H9 (cell line): ENCODE measurements at regions not wholly inside any gene's neighbourhood (a gene's known extent, or its start where the extent isn't known, plus 50 kb on each side); places are given as distances from the start of the nearest gene placed in this dataset.

Experiments used
- DNase-seq: peaks from one replicate; pipeline ENCODE4 v3.0.0-alpha.2; 2017
- H2AFZ ChIP-seq: one replicate; pipeline ENCODE4 v1.6.1; 2013; ENCODE audit warnings: mild to moderate bottlenecking, low read length, control low read depth, moderate library complexity
- H2AK5ac ChIP-seq: 2 replicates; pipeline ENCODE4 v1.6.1; 2013; ENCODE audit warnings: low read length, control low read depth, mixed read lengths; ENCODE audit not compliant: insufficient read length
- H2BK120ac ChIP-seq: one replicate; pipeline ENCODE4 v1.6.1; 2013; ENCODE audit warnings: low read depth, mild to moderate bottlenecking, low read length, control low read depth, inconsistent platforms; ENCODE audit not compliant: poor library complexity, severe bottlenecking
- H2BK12ac ChIP-seq: 2 replicates; pipeline ENCODE4 v1.6.1; 2013; ENCODE audit warnings: low read length, control low read depth, mixed read lengths, low read depth; ENCODE audit not compliant: insufficient read length
- H2BK15ac ChIP-seq: 2 replicates; pipeline ENCODE4 v1.6.1; 2013; ENCODE audit warnings: low read depth, low read length, control low read depth
- H2BK20ac ChIP-seq: one replicate; pipeline ENCODE4 v1.6.1; 2013; ENCODE audit warnings: low read depth, mild to moderate bottlenecking, low read length, control low read depth, inconsistent platforms; ENCODE audit not compliant: poor library complexity, severe bottlenecking
- H2BK5ac ChIP-seq: 2 replicates; pipeline ENCODE4 v1.6.1; 2013; ENCODE audit warnings: low read length, control low read depth, mixed read lengths; ENCODE audit not compliant: insufficient read length
- H3K14ac ChIP-seq: 2 replicates; pipeline ENCODE4 v1.6.1; 2013; ENCODE audit warnings: low read length, control low read depth; ENCODE audit not compliant: insufficient read depth
- H3K18ac ChIP-seq: 2 replicates; pipeline ENCODE4 v1.6.1; 2013; ENCODE audit warnings: low read depth, mild to moderate bottlenecking, mixed read lengths, low read length, control low read depth; ENCODE audit not compliant: insufficient read length
- H3K23ac ChIP-seq: 2 replicates; pipeline ENCODE4 v1.6.1; 2013; ENCODE audit warnings: low read length, control low read depth, mixed read lengths, low read depth; ENCODE audit not compliant: insufficient read length
- H3K23me2 ChIP-seq: 2 replicates; pipeline ENCODE4 v1.6.1; 2013; ENCODE audit warnings: low read depth, mild to moderate bottlenecking, mixed read lengths, low read length, control low read depth; ENCODE audit not compliant: insufficient read length, poor library complexity, severe bottlenecking
- H3K27ac ChIP-seq: 2 replicates; pipeline ENCODE4 v1.5.1; 2013; ENCODE audit warnings: low read length, control low read depth, mixed read lengths, low read depth; ENCODE audit not compliant: insufficient read length
- H3K27me3 ChIP-seq: 2 replicates; pipeline ENCODE4 v1.6.1; 2013; ENCODE audit warnings: low read length, control low read depth, inconsistent platforms; ENCODE audit not compliant: insufficient read depth
- H3K4ac ChIP-seq: 2 replicates; pipeline ENCODE4 v1.6.1; 2013; ENCODE audit warnings: low read depth, mild to moderate bottlenecking, control low read depth, inconsistent platforms, low read length, moderate library complexity
- H3K4me1 ChIP-seq: 2 replicates; pipeline ENCODE4 v1.6.1; 2013; ENCODE audit warnings: low read length, control low read depth, inconsistent platforms; ENCODE audit not compliant: insufficient read depth
- H3K4me2 ChIP-seq: 2 replicates; pipeline ENCODE4 v1.6.1; 2013; ENCODE audit warnings: low read length, control low read depth, mixed read lengths; ENCODE audit not compliant: insufficient read length, insufficient read depth
- H3K56ac ChIP-seq: 2 replicates; pipeline ENCODE4 v1.6.1; 2013; ENCODE audit warnings: low read depth, mild to moderate bottlenecking, mixed read lengths, low read length, control low read depth; ENCODE audit not compliant: insufficient read length
- H3K79me1 ChIP-seq: 2 replicates; pipeline ENCODE4 v1.6.1; 2013; ENCODE audit warnings: low read depth, mild to moderate bottlenecking, moderate library complexity, low read length, control low read depth, inconsistent platforms; ENCODE audit not compliant: insufficient read depth, poor library complexity, severe bottlenecking
- H3K79me2 ChIP-seq: 2 replicates; pipeline ENCODE4 v1.6.1; 2013; ENCODE audit warnings: low read length, control low read depth, inconsistent platforms; ENCODE audit not compliant: insufficient read depth
- H3K9ac ChIP-seq: 2 replicates; pipeline ENCODE4 v1.6.1; 2013; ENCODE audit warnings: low read length, control low read depth, mixed read lengths; ENCODE audit not compliant: insufficient read length; ENCODE audit errors: extremely low read depth
- H3K9me3 ChIP-seq: one replicate; pipeline ENCODE4 v1.6.1; 2013; ENCODE audit warnings: low read depth, low read length, inconsistent platforms; ENCODE audit not compliant: control insufficient read depth
- H3T11ph ChIP-seq: one replicate; pipeline ENCODE4 v1.6.1; 2013; ENCODE audit warnings: mild to moderate bottlenecking, low read length, control low read depth, inconsistent platforms
- H4K20me1 ChIP-seq: one replicate; pipeline ENCODE4 v1.6.1; 2013; ENCODE audit not compliant: control insufficient read depth, insufficient read length, insufficient read depth
- H4K5ac ChIP-seq: 2 replicates; pipeline ENCODE4 v1.6.1; 2013; ENCODE audit warnings: low read depth, mild to moderate bottlenecking, mixed read lengths, low read length, control low read depth; ENCODE audit not compliant: insufficient read length
- H4K8ac ChIP-seq: replicated peaks from 2 replicates; pipeline ENCODE4 v1.6.1; 2013; ENCODE audit warnings: low read length, control low read depth, mixed read lengths, low read depth; ENCODE audit not compliant: insufficient read length
- H4K91ac ChIP-seq: 2 replicates; pipeline ENCODE4 v1.6.1; 2013; ENCODE audit warnings: low read depth, mild to moderate bottlenecking, moderate library complexity, mixed read lengths, low read length, control low read depth; ENCODE audit not compliant: insufficient read length
- H3K27ac Mint-ChIP-seq, 3 experiments: 2 replicates in 2 of 3; 3 replicates in 1 of 3; pipeline ENCODE4 v1.8.0; 2020 to 2021; ENCODE audit warnings: mixed read lengths in 3 of 3, mild to moderate bottlenecking in 1 of 3, moderate library complexity in 1 of 3
- H3K27me3 Mint-ChIP-seq: 2 replicates; pipeline ENCODE4 v1.8.0; 2021; ENCODE audit warnings: low read depth, mild to moderate bottlenecking, moderate library complexity, mixed read lengths
- H3K36me3 Mint-ChIP-seq, 3 experiments: 2 replicates in 2 of 3; 3 replicates in 1 of 3; pipeline ENCODE4 v1.8.0; 2020 to 2021; ENCODE audit warnings: low read depth in 3 of 3, mixed read lengths in 3 of 3; ENCODE audit not compliant: insufficient read depth in 1 of 3
- H3K4me1 Mint-ChIP-seq, 2 experiments: 2 replicates each; pipeline ENCODE4 v1.8.0; 2020; ENCODE audit warnings: mixed read lengths in 2 of 2
- H3K4me3 Mint-ChIP-seq, 2 experiments: 2 replicates in 1 of 2; 3 replicates in 1 of 2; pipeline ENCODE4 v1.8.0; 2020 to 2021; ENCODE audit warnings: mild to moderate bottlenecking in 2 of 2, mixed read lengths in 2 of 2, moderate library complexity in 1 of 2
- H3K9me3 Mint-ChIP-seq, 2 experiments: 2 replicates in 1 of 2; 3 replicates in 1 of 2; pipeline ENCODE4 v1.8.0; 2020; ENCODE audit warnings: mild to moderate bottlenecking in 2 of 2, mixed read lengths in 2 of 2, moderate library complexity in 1 of 2
- WGBS: extraction: QIAGEN DNeasy Blood & Tissue Kit; methylation state at CpG from one replicate; pipeline ENCODE4 v1.1.7; 2013; ENCODE audit warnings: missing lambda C conversion rate, low lambda C conversion rate, mixed read lengths; ENCODE audit not compliant: insufficient read length; ENCODE audit errors: extremely low coverage; 5-methylcytosine and 5-hydroxymethylcytosine counted together
- TF ChIP-seq, protein P1 (sequence below): fragments of 200-600 bp; sonication (generic); conservative IDR thresholded peaks from 3 replicates; pipeline ENCODE4 v1.8.0; 2021; ENCODE audit warnings: antibody characterized with exemption, mild to moderate bottlenecking

DNA sequence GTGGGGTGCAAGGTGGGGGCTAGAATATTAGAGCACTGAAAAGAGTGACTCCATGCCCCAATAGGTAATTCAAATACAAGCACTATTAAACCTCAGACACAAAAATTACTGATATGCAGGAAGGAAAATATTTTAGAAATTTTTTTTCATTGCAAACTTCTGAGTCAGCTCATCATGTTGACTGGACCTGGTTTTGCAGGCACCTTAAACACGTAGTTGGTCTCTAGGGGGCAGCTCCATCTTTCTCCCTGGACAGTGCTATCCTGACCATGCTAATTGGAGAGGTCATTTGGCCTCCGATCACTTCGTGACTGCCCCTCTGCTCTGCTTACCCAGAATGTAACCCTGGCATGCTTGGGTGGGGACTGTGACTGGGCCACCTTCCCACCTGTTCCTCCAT is 368.4 kb upstream of the MKI67 start:
- Histone ChIP-seq H3T11ph (no peak overlapping the region), H2BK20ac (no peak overlapping the region), H2BK120ac (no peak overlapping the region), H3K4me2 (no peak overlapping the region), H4K20me1 (no peaks in the 10 kb centered on the region), H3K18ac (no peak overlapping the region), H4K5ac (no peak overlapping the region), H4K8ac (no peak overlapping the region), H2BK5ac (no peak overlapping the region), H2BK12ac (no peak overlapping the region), H3K4me1 (no peaks in the 10 kb centered on the region), H3K14ac (no peak overlapping the region), H2BK15ac (no peak overlapping the region), H3K9me3 (no peaks in the 10 kb centered on the region), H3K27me3 (no peaks in the 10 kb centered on the region), H3K56ac (no peak overlapping the region), H2AFZ (no peak overlapping the region), H3K79me2 (no peaks in the 10 kb centered on the region), H2AK5ac (no peak overlapping the region), H4K91ac (no peak overlapping the region), H3K4ac (no peak overlapping the region), H3K23ac (no peak overlapping the region), H3K79me1 (no peaks in the 10 kb centered on the region), H3K23me2 (no peaks in the 10 kb centered on the region), H3K27ac (no peak overlapping the region), H3K9ac (no peak overlapping the region)
- Mint-ChIP-seq H3K27me3 (peaks cover 4% of the 10 kb centered on the region; the same call in 1 of the 2 replicates), H3K36me3 (no peaks in the 10 kb centered on the region; a peak in 1 of 7 replicates), H3K4me1 (peaks cover 5 to 9% of the 10 kb centered on the region in 2 experiments; a peak in 3 of 4 replicates), H3K9me3 (no peaks in the 10 kb centered on the region; a peak in 1 of 5 replicates), H3K27ac (no peak overlapping the region; a peak in 1 of 7 replicates), H3K4me3 (no peak overlapping the region)
- no peak for DNase-seq
- TF ChIP-seq, protein P1, sequence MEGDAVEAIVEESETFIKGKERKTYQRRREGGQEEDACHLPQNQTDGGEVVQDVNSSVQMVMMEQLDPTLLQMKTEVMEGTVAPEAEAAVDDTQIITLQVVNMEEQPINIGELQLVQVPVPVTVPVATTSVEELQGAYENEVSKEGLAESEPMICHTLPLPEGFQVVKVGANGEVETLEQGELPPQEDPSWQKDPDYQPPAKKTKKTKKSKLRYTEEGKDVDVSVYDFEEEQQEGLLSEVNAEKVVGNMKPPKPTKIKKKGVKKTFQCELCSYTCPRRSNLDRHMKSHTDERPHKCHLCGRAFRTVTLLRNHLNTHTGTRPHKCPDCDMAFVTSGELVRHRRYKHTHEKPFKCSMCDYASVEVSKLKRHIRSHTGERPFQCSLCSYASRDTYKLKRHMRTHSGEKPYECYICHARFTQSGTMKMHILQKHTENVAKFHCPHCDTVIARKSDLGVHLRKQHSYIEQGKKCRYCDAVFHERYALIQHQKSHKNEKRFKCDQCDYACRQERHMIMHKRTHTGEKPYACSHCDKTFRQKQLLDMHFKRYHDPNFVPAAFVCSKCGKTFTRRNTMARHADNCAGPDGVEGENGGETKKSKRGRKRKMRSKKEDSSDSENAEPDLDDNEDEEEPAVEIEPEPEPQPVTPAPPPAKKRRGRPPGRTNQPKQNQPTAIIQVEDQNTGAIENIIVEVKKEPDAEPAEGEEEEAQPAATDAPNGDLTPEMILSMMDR = peak; percentile 38
- no CpG with 5 or more reads among the region's 3 CpGs for WGBS
